H1 (cell line): ENCODE measurements at regions not wholly inside any gene's neighbourhood (a gene's known extent, or its start where the extent isn't known, plus 50 kb on each side); places are given as distances from the start of the nearest gene placed in this dataset.

ENCODE experiments used
- CTCF ChIA-PET: fragments of 300-600 bp; sonication (Branson Sonifier 250); formaldehyde crosslinking; loops from one replicate; lab custom pipeline; 2021; ENCODE audit not compliant: partially characterized antibody; lab: Charles Lee
- POLR2A ChIA-PET: fragments of 300-600 bp; sonication (Branson Sonifier 250); formaldehyde crosslinking; loops from one replicate; lab custom pipeline; 2021; ENCODE audit warnings: inconsistent platforms; ENCODE audit not compliant: partially characterized antibody; lab: Charles Lee
- DNase-seq, 2 experiments: peaks; one replicate each; pipeline versions ENCODE4 v3.0.0 to v3.0.0-alpha.2; 2010 to 2022; ENCODE audit warnings: low spot score in 2 of 2, low read depth in 1 of 2, mixed read lengths in 1 of 2
- FAIRE-seq: peaks from 2 replicates; lab custom pipeline; 2011; peaks lifted over from hg19 to GRCh38; lab: Jason Lieb, UNC
- H2AFZ ChIP-seq: 2 replicates; pipeline ENCODE4 v1.8.1; 2012; ENCODE audit warnings: low read length, inconsistent platforms
- H2AK5ac ChIP-seq: 2 replicates; pipeline ENCODE4 v1.6.1; 2013; ENCODE audit warnings: low read depth, low read length
- H2BK120ac ChIP-seq: replicated peaks from 2 replicates; pipeline ENCODE3; 2013; ENCODE audit warnings: low read depth, low read length, inconsistent platforms
- H2BK12ac ChIP-seq: 2 replicates; pipeline ENCODE4 v1.6.1; 2013; ENCODE audit warnings: low read depth, low read length
- H2BK15ac ChIP-seq: 2 replicates; pipeline ENCODE4 v1.6.1; 2013; ENCODE audit warnings: low read length
- H2BK20ac ChIP-seq: 2 replicates; pipeline ENCODE4 v1.6.1; 2013; ENCODE audit warnings: low read length
- H2BK5ac ChIP-seq: 2 replicates; pipeline ENCODE4 v1.6.1; 2013; ENCODE audit warnings: low read depth, low read length
- H3K14ac ChIP-seq: 2 replicates; pipeline ENCODE4 v1.6.1; 2013; ENCODE audit warnings: inconsistent platforms; ENCODE audit not compliant: insufficient read length
- H3K18ac ChIP-seq: 2 replicates; pipeline ENCODE4 v1.6.1; 2013; ENCODE audit warnings: low read length; ENCODE audit errors: extremely low read depth
- H3K23ac ChIP-seq: 2 replicates; pipeline ENCODE4 v1.6.1; 2013; ENCODE audit warnings: inconsistent platforms; ENCODE audit not compliant: insufficient read length
- H3K23me2 ChIP-seq: 2 replicates; pipeline ENCODE4 v1.6.1; 2013; ENCODE audit warnings: low read depth, low read length
- H3K27ac ChIP-seq: 2 replicates; pipeline ENCODE4 v1.6.1; 2011; ENCODE audit warnings: low read depth, low read length, inconsistent platforms
- H3K27me3 ChIP-seq, 4 experiments: replicated peaks in 1 of 4; 1 replicate in 1 of 4; 2 replicates in 3 of 4; pipeline versions ENCODE4 v1.6.1 to v1.8.1; 2011 to 2013; ENCODE audit warnings: low read length in 3 of 4, mild to moderate bottlenecking in 3 of 4, inconsistent platforms in 2 of 4, mixed read lengths in 2 of 4, moderate library complexity in 1 of 4; ENCODE audit not compliant: control insufficient read depth in 3 of 4, insufficient read depth in 3 of 4; ENCODE audit errors: extremely low read depth in 1 of 4
- H3K36me3 ChIP-seq, 4 experiments: 2 replicates each; pipeline versions ENCODE4 v1.6.1 to v1.8.1; 2011 to 2013; ENCODE audit warnings: mild to moderate bottlenecking in 4 of 4, low read length in 3 of 4, moderate library complexity in 2 of 4, control low read depth in 1 of 4, inconsistent platforms in 1 of 4; ENCODE audit not compliant: insufficient read depth in 4 of 4, control insufficient read depth in 2 of 4
- H3K4ac ChIP-seq: replicated peaks from 2 replicates; pipeline ENCODE3; 2013; ENCODE audit warnings: low read length, low read depth, mixed read lengths, inconsistent platforms; ENCODE audit not compliant: insufficient read length
- H3K4me1 ChIP-seq, 4 experiments: replicated peaks in 1 of 4; 1 replicate in 1 of 4; 2 replicates in 3 of 4; pipeline versions ENCODE4 v1.6.1 to v1.8.1; 2011 to 2013; ENCODE audit warnings: low read length in 3 of 4, inconsistent platforms in 2 of 4, mixed read lengths in 1 of 4; ENCODE audit not compliant: insufficient read depth in 4 of 4, control insufficient read depth in 3 of 4
- H3K4me2 ChIP-seq, 2 experiments: 2 replicates each; pipeline versions ENCODE4 v1.6.1 to v1.8.1; 2011 to 2013; ENCODE audit warnings: low read depth in 2 of 2, low read length in 2 of 2, control low read depth in 1 of 2, inconsistent platforms in 1 of 2, mild to moderate bottlenecking in 1 of 2; ENCODE audit not compliant: insufficient read depth in 1 of 2
- H3K4me3 ChIP-seq, 4 experiments: fragments of 200-600, 300-600 bp in 1 of 4; sonication (generic), shearing (Covaris generic), sonication (Bioruptor Twin) in 1 of 4; 2 replicates each; pipeline versions ENCODE4 v1.5.1 to v1.8.1; 2011 to 2016; ENCODE audit warnings: low read length in 4 of 4, low read depth in 3 of 4, control low read depth in 2 of 4, inconsistent platforms in 2 of 4, mild to moderate bottlenecking in 2 of 4, mixed read lengths in 1 of 4, moderate library complexity in 1 of 4; ENCODE audit not compliant: insufficient read depth in 2 of 4; ENCODE audit errors: extremely low read depth in 1 of 4
- H3K56ac ChIP-seq: replicated peaks from 2 replicates; pipeline ENCODE3; 2013; ENCODE audit warnings: low read depth, mild to moderate bottlenecking, mixed read lengths, low read length, inconsistent platforms; ENCODE audit not compliant: insufficient read length
- H3K79me1 ChIP-seq: 2 replicates; pipeline ENCODE4 v1.6.1; 2013; ENCODE audit warnings: low read depth, low read length, control low read depth
- H3K79me2 ChIP-seq, 2 experiments: 2 replicates each; pipeline versions ENCODE4 v1.6.1 to v1.8.1; 2012 to 2013; ENCODE audit warnings: low read length in 2 of 2, mild to moderate bottlenecking in 2 of 2, inconsistent platforms in 1 of 2; ENCODE audit not compliant: insufficient read depth in 2 of 2, control insufficient read depth in 1 of 2
- H3K9ac ChIP-seq, 4 experiments: replicated peaks in 1 of 4; 1 replicate in 1 of 4; 2 replicates in 3 of 4; pipeline versions ENCODE4 v1.6.1 to v1.8.1; 2011 to 2013; ENCODE audit warnings: low read depth in 3 of 4, low read length in 3 of 4, control low read depth in 2 of 4, mild to moderate bottlenecking in 2 of 4, moderate library complexity in 2 of 4, inconsistent platforms in 1 of 4; ENCODE audit errors: extremely low read depth in 1 of 4
- H3K9me3 ChIP-seq, 2 experiments: 2 replicates each; pipeline versions ENCODE4 v1.6.1 to v1.8.1; 2012 to 2013; ENCODE audit warnings: mild to moderate bottlenecking in 2 of 2, moderate library complexity in 2 of 2, control low read depth in 1 of 2, inconsistent platforms in 1 of 2, low read depth in 1 of 2, low read length in 1 of 2, mixed read lengths in 1 of 2; ENCODE audit not compliant: insufficient read depth in 2 of 2
- H4K20me1 ChIP-seq, 2 experiments: replicated peaks in 1 of 2; 2 replicates each; pipeline versions ENCODE3 to v1.8.1; 2011 to 2013; ENCODE audit warnings: inconsistent platforms in 2 of 2, low read length in 2 of 2, mild to moderate bottlenecking in 1 of 2; ENCODE audit not compliant: insufficient read depth in 2 of 2, control insufficient read depth in 1 of 2
- H4K5ac ChIP-seq: 2 replicates; pipeline ENCODE4 v1.6.1; 2013; ENCODE audit warnings: low read length, low read depth, mixed read lengths, inconsistent platforms; ENCODE audit not compliant: insufficient read length
- H4K8ac ChIP-seq: 2 replicates; pipeline ENCODE4 v1.8.0; 2013; ENCODE audit warnings: mild to moderate bottlenecking, moderate library complexity, low read length, inconsistent platforms; ENCODE audit not compliant: insufficient read depth; ENCODE audit errors: extremely low read depth
- H4K91ac ChIP-seq: replicated peaks from 2 replicates; pipeline ENCODE3; 2013; ENCODE audit warnings: low read length, mixed read lengths, inconsistent platforms; ENCODE audit not compliant: insufficient read length
- ATF3 ChIP-seq: IDR thresholded peaks from 2 replicates; pipeline ENCODE4 v1.6.1; 2011; ENCODE audit warnings: low read depth, mild to moderate bottlenecking, low read length; ENCODE audit not compliant: insufficient read depth
- BACH1 ChIP-seq: IDR thresholded peaks from 2 replicates; pipeline ENCODE4 v1.6.1; 2012; ENCODE audit warnings: low read length, improper control_type of control experiment
- CHD2 ChIP-seq: IDR thresholded peaks from 2 replicates; pipeline ENCODE4 v1.6.1; 2012; ENCODE audit warnings: low read length, improper control_type of control experiment
- GABPA ChIP-seq: IDR thresholded peaks from 2 replicates; pipeline ENCODE4 v1.6.1; 2011; ENCODE audit warnings: mild to moderate bottlenecking, low read length, moderate library complexity, borderline replicate concordance; ENCODE audit not compliant: insufficient read depth
- MAX ChIP-seq: IDR thresholded peaks from 2 replicates; pipeline ENCODE4 v1.6.1; 2012; ENCODE audit warnings: inconsistent platforms
- POLR2AphosphoS5 ChIP-seq: IDR thresholded peaks from 2 replicates; pipeline ENCODE4 v1.6.1; 2011; ENCODE audit warnings: low read depth, low read length
- RNF2 ChIP-seq: fragments of 200-900, 300-1000 bp; sonication (generic); IDR thresholded peaks from 2 replicates; pipeline ENCODE4 v1.7.1; 2016; ENCODE audit warnings: borderline replicate concordance, low read depth, mild to moderate bottlenecking, antibody characterized with exemption, low read length; ENCODE audit not compliant: poor library complexity, severe bottlenecking; ENCODE audit errors: missing control alignments
- YY1 ChIP-seq: IDR thresholded peaks from 2 replicates; pipeline ENCODE4 v1.6.1; 2011; ENCODE audit warnings: low read depth, mild to moderate bottlenecking, low read length
- WGBS, 2 experiments: shearing (Covaris generic) in 1 of 2; methylation state at CpG; one replicate each; pipeline versions ENCODE4 v1.1.6 to v1.1.7; 2013 to 2015; ENCODE audit warnings: low lambda C conversion rate in 2 of 2, mixed read lengths in 2 of 2, inconsistent platforms in 1 of 2, low coverage in 1 of 2, missing lambda C conversion rate in 1 of 2; ENCODE audit not compliant: insufficient replicate concordance in 2 of 2, insufficient coverage in 1 of 2, insufficient read length in 1 of 2; ENCODE audit errors: extremely low coverage in 1 of 2, missing lambda C conversion rate in 1 of 2; 5-methylcytosine and 5-hydroxymethylcytosine counted together

- no peaks in the 10 kb centered on the region for H3K79me1 ChIP-seq
- no peak for TF ChIP-seq GABPA
- TF ChIP-seq YY1: no peak
- TF ChIP-seq BACH1: no peak
- no peak for TF ChIP-seq RNF2
- TF ChIP-seq MAX: no peak
- TF ChIP-seq CHD2: no peak
- no peak for TF ChIP-seq POLR2AphosphoS5
- TF ChIP-seq ATF3: no peak
Measured at GRCh38 chr9:135015565-135015964, 71.9 kb upstream of the OLFM1 start.

More at GRCh38 chr9:135015565-135015964, 71.9 kb upstream of the OLFM1 start:
- no peak overlapping the region for H2BK15ac ChIP-seq
- no peak overlapping the region for H3K23ac ChIP-seq
- H4K91ac ChIP-seq: no peak overlapping the region
- H3K4me1 ChIP-seq: peaks cover 0 to 6% (median 2%) of the 10 kb centered on the region in 4 experiments; a peak in 4 of 7 replicates
- H3K14ac ChIP-seq: no peak overlapping the region
- no peak overlapping the region for H2AFZ ChIP-seq
- H3K4me3 ChIP-seq: no peak overlapping the region
- H3K36me3 ChIP-seq: no peaks in the 10 kb centered on the region
- POLR2A ChIA-PET: no interaction called here
- H3K9ac ChIP-seq: no peak overlapping the region
- no peak overlapping the region for H4K5ac ChIP-seq
- H3K79me2 ChIP-seq: no peaks in the 10 kb centered on the region
- no peaks in the 10 kb centered on the region for H4K20me1 ChIP-seq
- H3K23me2 ChIP-seq: no peaks in the 10 kb centered on the region
- no peak overlapping the region for H3K18ac ChIP-seq
- H3K4ac ChIP-seq: no peak overlapping the region
- no peak overlapping the region for H3K4me2 ChIP-seq
- no peak overlapping the region for H2AK5ac ChIP-seq
- CTCF ChIA-PET: interaction anchor here (2.0 kb wide), 1 partner anchor 33 kb away, joined by 6 read pairs; no protein-coding TSS in a partner anchor
- no peaks in the 10 kb centered on the region for H3K9me3 ChIP-seq
- no peak overlapping the region for H4K8ac ChIP-seq
- H3K27ac ChIP-seq: no peak overlapping the region
- no peak overlapping the region for H2BK20ac ChIP-seq
- no peak overlapping the region for H2BK120ac ChIP-seq
- H2BK12ac ChIP-seq: no peak overlapping the region
- H2BK5ac ChIP-seq: no peak overlapping the region
- H3K27me3 ChIP-seq: no peaks in the 10 kb centered on the region
- FAIRE-seq (no peak), DNase-seq (no peak)
- H3K56ac ChIP-seq: no peak overlapping the region
- WGBS, 2 experiments: 86% methylated on average over 6 of the region's 6 CpGs; no CpG with 5 or more reads in 1 of the 2 experiments
